ENCODE measurements at regions not wholly inside any gene's neighbourhood (a gene's known extent, or its start where the extent isn't known, plus 50 kb on each side); places are given as distances from the start of the nearest gene placed in this dataset.

- TF ChIP-seq CTCF (conservative IDR thresholded peaks at IDR 0.05; ENCODE audit: low read depth, low read length) = no peak
- H3K36me3 ChIP-seq (ENCODE audit: insufficient read depth) = no peaks in the 10 kb centered on the region
- no peak overlapping the region for H2AFZ ChIP-seq (ENCODE audit: low read depth)
- no peaks in the 10 kb centered on the region for H3K27me3 ChIP-seq (ENCODE audit: insufficient read depth, low read depth)
- H4K20me1 ChIP-seq (ENCODE audit: insufficient read depth) = no peaks in the 10 kb centered on the region
- H3K9ac ChIP-seq = no peak overlapping the region
- H3K79me2 ChIP-seq (ENCODE audit: insufficient read depth, low read depth) = no peaks in the 10 kb centered on the region
- H3K27ac ChIP-seq = no peak overlapping the region
- H3K4me1 ChIP-seq (ENCODE audit: low read depth, poor library complexity, severe bottlenecking) = no peaks in the 10 kb centered on the region
- H3K4me3 ChIP-seq (IDR thresholded peaks at IDR 0.05; ENCODE audit: insufficient read depth, low read depth, low read length) = no peak overlapping the region
- H3K4me2 ChIP-seq = no peak overlapping the region
Measured at GRCh38 chr9:14031810-14032209, 282.1 kb downstream of the NFIB start.

GRCh38 chr9:14031060-14031414 lies 282.9 kb downstream of the NFIB start:
- Histone ChIP-seq H3K4me3 (IDR thresholded peaks at IDR 0.05; ENCODE audit: insufficient read depth, low read depth, low read length) (no peak overlapping the region), H3K79me2 (ENCODE audit: insufficient read depth, low read depth) (no peaks in the 10 kb centered on the region), H3K9ac (no peak overlapping the region), H3K27me3 (ENCODE audit: insufficient read depth, low read depth) (no peaks in the 10 kb centered on the region), H3K4me1 (ENCODE audit: low read depth, poor library complexity, severe bottlenecking) (no peaks in the 10 kb centered on the region), H4K20me1 (ENCODE audit: insufficient read depth) (no peaks in the 10 kb centered on the region), H3K27ac (no peak overlapping the region), H3K4me2 (no peak overlapping the region), H3K36me3 (ENCODE audit: insufficient read depth) (no peaks in the 10 kb centered on the region), H2AFZ (ENCODE audit: low read depth) (no peak overlapping the region)
- TF ChIP-seq CTCF (conservative IDR thresholded peaks at IDR 0.05; ENCODE audit: low read depth, low read length) = no peak

DNA sequence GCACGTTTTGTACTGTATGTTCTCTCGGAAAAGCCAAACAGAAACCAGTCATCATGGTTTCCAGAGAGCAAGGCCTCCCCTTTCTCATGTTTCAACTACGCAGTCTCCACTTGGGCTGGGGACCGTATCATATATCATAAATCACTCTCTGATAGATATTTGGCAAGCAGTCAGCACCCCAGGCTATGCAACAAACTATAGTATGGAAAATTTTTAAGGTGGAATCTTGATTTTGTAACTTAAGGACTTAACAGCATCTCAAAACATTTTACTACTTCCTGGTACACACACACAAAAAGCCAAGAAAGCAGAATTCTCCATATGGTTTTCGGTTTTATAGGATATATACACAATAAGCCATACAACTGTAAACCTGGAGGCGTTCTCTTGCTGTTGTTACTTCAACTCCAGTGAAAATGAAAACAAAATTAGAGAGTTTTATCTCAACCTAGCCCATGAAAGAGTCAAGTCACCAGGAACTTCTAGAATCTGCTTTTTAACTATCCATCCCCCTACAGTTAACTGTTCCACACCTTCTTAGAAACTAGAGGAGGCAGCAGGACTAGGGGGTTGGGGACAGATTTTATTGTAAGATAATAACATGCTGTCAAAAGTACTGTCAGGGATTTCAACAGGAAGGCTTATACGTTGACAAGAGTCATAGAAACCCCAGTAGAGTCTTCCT lies 283.4 kb downstream of the NFIB start:
- Histone ChIP-seq H3K36me3 (ENCODE audit: insufficient read depth) (no peaks in the 10 kb centered on the region), H3K4me3 (IDR thresholded peaks at IDR 0.05; ENCODE audit: insufficient read depth, low read depth, low read length) (no peak overlapping the region), H3K4me1 (ENCODE audit: low read depth, poor library complexity, severe bottlenecking) (no peaks in the 10 kb centered on the region), H3K79me2 (ENCODE audit: insufficient read depth, low read depth) (no peaks in the 10 kb centered on the region), H3K9ac (no peak overlapping the region), H4K20me1 (ENCODE audit: insufficient read depth) (no peaks in the 10 kb centered on the region), H2AFZ (ENCODE audit: low read depth) (no peak overlapping the region), H3K27ac (no peak overlapping the region), H3K4me2 (no peak overlapping the region), H3K27me3 (ENCODE audit: insufficient read depth, low read depth) (no peaks in the 10 kb centered on the region)
- no peak for TF ChIP-seq CTCF (conservative IDR thresholded peaks at IDR 0.05; ENCODE audit: low read depth, low read length)

- no peak for TF ChIP-seq CTCF (conservative IDR thresholded peaks at IDR 0.05; ENCODE audit: low read depth, low read length)
- Histone ChIP-seq H3K79me2 (ENCODE audit: insufficient read depth, low read depth) (no peaks in the 10 kb centered on the region), H3K4me3 (IDR thresholded peaks at IDR 0.05; ENCODE audit: insufficient read depth, low read depth, low read length) (no peak overlapping the region), H3K4me2 (no peak overlapping the region), H3K27ac (no peak overlapping the region), H3K36me3 (ENCODE audit: insufficient read depth) (no peaks in the 10 kb centered on the region), H2AFZ (ENCODE audit: low read depth) (no peak overlapping the region), H3K9ac (no peak overlapping the region), H3K4me1 (ENCODE audit: low read depth, poor library complexity, severe bottlenecking) (no peaks in the 10 kb centered on the region), H4K20me1 (ENCODE audit: insufficient read depth) (no peaks in the 10 kb centered on the region), H3K27me3 (ENCODE audit: insufficient read depth, low read depth) (no peaks in the 10 kb centered on the region)
Measured at GRCh38 chr9:14029806-14030374, 284.1 kb downstream of the NFIB start.

All from KMS-11 (cell line).